NB4 (cell line): ENCODE measurements at regions not wholly inside any gene's neighbourhood (a gene's known extent, or its start where the extent isn't known, plus 50 kb on each side); places are given as distances from the start of the nearest gene placed in this dataset.
"Not testable (repeated sequence)": the region's sequence is repeated elsewhere in the genome, so short reads cannot be mapped to it uniquely, and the experiment has no call there.

ENCODE experiments used
- DNase-seq: peaks from one replicate; pipeline ENCODE4 v3.0.0; 2010; ENCODE audit warnings: low read depth
- H3K4me3 ChIP-seq: one replicate; pipeline ENCODE4 v1.5.1; 2011; ENCODE audit warnings: mild to moderate bottlenecking, low read depth, low read length, moderate library complexity
- MYC ChIP-seq: IDR thresholded peaks from 2 replicates; pipeline ENCODE4 v1.6.1; 2011; ENCODE audit warnings: low read depth, low read length
- POLR2A ChIP-seq: IDR thresholded peaks from 2 replicates; pipeline ENCODE4 v1.6.1; 2011; ENCODE audit warnings: mild to moderate bottlenecking; ENCODE audit not compliant: insufficient read length; ENCODE audit errors: extremely low read depth
- TF ChIP-seq, protein P1 (sequence below): IDR thresholded peaks from 2 replicates; pipeline ENCODE4 v1.6.1; 2011; ENCODE audit warnings: low read depth, low read length
- TF ChIP-seq, protein P2 (sequence below): IDR thresholded peaks from one replicate; pipeline ENCODE4 v1.5.1; 2012; ENCODE audit warnings: low read depth, low read length

DNA sequence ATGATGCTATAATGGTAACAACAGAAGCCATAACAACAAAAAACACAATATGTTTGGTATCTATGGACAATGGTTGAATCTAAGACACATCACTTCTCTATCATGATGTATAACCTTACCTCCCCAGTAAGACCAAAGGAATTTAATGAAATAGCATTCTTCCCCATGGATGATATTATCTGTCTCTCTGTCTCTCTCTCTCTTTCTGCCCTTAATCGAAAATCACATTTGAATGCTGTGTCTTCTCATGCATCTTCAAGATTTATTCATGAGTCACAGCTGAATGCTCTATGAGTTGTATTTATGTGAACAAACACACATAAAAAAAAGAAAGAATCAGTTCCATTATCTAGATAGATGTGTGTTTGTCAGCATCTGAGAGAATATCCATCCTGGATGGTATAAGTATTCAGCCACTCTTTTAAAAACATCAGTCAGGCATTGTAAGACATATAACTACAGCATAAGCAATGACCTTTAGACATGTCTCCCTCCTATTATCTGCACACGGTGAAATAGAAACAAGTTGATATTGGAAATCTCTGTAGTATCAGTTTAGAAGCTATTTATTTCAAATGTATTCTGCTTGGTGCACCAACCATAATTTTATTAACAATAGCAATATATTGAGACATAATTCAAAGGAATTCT is 433.3 kb downstream of the TOX3 start:
- no peak overlapping the region for H3K4me3 ChIP-seq
- no peak for DNase-seq
- no peak for TF ChIP-seq POLR2A
- TF ChIP-seq, protein P1, sequence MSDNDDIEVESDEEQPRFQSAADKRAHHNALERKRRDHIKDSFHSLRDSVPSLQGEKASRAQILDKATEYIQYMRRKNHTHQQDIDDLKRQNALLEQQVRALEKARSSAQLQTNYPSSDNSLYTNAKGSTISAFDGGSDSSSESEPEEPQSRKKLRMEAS: no peak

GRCh38 chr16:52104993-52105392 is 441.9 kb downstream of the TOX3 start:
- DNase-seq, H3K4me3 ChIP-seq: not testable (repeated sequence)

DNA sequence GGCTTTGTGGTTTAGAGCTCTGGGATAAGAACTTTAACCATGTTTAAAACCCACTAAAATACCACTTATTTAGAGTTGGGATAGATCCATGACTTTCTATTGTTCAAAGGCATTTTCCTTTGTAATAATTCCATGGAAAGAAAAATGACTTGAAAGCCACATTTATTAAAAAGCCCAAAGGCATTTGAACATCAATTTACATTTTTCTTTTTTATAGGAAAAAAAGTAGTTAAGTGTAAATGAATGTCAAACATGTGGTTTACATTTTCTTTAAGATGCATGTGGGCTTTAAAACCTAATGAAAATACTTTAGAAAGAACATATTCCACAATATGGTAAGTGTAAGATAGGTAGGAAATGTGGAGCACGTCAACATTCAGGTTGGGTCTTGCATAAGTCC is 443.2 kb downstream of the TOX3 start:
- TF ChIP-seq, protein P2, sequence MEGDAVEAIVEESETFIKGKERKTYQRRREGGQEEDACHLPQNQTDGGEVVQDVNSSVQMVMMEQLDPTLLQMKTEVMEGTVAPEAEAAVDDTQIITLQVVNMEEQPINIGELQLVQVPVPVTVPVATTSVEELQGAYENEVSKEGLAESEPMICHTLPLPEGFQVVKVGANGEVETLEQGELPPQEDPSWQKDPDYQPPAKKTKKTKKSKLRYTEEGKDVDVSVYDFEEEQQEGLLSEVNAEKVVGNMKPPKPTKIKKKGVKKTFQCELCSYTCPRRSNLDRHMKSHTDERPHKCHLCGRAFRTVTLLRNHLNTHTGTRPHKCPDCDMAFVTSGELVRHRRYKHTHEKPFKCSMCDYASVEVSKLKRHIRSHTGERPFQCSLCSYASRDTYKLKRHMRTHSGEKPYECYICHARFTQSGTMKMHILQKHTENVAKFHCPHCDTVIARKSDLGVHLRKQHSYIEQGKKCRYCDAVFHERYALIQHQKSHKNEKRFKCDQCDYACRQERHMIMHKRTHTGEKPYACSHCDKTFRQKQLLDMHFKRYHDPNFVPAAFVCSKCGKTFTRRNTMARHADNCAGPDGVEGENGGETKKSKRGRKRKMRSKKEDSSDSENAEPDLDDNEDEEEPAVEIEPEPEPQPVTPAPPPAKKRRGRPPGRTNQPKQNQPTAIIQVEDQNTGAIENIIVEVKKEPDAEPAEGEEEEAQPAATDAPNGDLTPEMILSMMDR: no peak
- TF ChIP-seq MYC (no peak), POLR2A (no peak)
- TF ChIP-seq, protein P1: no peak

GRCh38 chr16:52101246-52101645 is 445.7 kb downstream of the TOX3 start:
- no peak overlapping the region for H3K4me3 ChIP-seq
- no peak for DNase-seq
- TF ChIP-seq, protein P2: no peak
- TF ChIP-seq POLR2A: no peak
- TF ChIP-seq MYC: no peak
- TF ChIP-seq, protein P1: no peak

More for the DNA sequence above, 443.2 kb downstream of the TOX3 start:
- no peak for DNase-seq
- H3K4me3 ChIP-seq: no peak overlapping the region

GRCh38 chr16:52099382-52099781 is 447.6 kb downstream of the TOX3 start:
- no peak overlapping the region for H3K4me3 ChIP-seq
- TF ChIP-seq POLR2A (no peak), MYC (no peak)
- TF ChIP-seq, protein P2: no peak
- TF ChIP-seq, protein P1: no peak
- no peak for DNase-seq

DNA sequence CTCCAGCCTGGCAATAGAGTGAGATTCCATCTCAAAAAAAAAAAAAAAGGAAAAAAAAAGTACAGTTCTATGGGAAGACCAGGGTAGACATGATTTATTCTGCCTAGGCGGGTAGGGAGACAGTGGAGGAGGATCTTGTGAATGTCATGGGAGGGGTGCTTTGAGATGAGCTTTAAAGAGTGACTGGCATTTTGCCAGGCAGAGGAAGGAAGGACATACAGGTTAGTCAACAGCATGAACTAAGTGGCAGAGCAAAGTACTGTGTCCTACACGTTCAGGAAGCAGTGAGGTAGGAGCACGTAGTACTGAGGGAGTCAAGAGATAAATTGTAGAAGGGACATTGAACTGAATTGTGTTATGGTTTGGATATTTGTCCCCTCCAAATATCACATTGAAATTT is 451.5 kb downstream of the TOX3 start:
- TF ChIP-seq, protein P2: no peak
- TF ChIP-seq, protein P1: no peak
- no peak for TF ChIP-seq MYC
- no peak for TF ChIP-seq POLR2A
- no peak overlapping the region for H3K4me3 ChIP-seq
- DNase-seq: no peak

DNA sequence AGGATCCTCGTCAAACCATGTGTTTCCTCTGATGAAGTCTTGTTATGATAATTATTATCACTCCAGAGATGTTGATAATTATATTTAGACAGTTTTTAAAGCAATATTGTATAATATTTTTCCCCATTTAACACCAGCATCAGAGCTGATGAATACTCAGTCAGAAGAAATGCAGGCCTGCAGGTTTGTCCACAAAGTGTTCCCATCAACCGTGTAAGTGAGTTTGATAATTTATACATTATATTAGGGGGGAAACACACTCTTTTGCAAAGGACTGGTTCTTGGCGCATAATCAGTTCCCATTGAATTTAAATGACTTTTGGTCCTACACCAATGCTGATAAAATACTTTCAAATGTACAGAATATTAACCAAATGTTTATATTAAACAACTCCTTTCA is 454.8 kb downstream of the TOX3 start:
- no peak for DNase-seq
- H3K4me3 ChIP-seq: no peak overlapping the region
- TF ChIP-seq, protein P2: no peak
- no peak for TF ChIP-seq POLR2A
- TF ChIP-seq MYC: no peak
- TF ChIP-seq, protein P1: no peak
